ENCODE measurements at regions not wholly inside any gene's neighbourhood (a gene's known extent, or its start where the extent isn't known, plus 50 kb on each side); places are given as distances from the start of the nearest gene placed in this dataset.

DNA sequence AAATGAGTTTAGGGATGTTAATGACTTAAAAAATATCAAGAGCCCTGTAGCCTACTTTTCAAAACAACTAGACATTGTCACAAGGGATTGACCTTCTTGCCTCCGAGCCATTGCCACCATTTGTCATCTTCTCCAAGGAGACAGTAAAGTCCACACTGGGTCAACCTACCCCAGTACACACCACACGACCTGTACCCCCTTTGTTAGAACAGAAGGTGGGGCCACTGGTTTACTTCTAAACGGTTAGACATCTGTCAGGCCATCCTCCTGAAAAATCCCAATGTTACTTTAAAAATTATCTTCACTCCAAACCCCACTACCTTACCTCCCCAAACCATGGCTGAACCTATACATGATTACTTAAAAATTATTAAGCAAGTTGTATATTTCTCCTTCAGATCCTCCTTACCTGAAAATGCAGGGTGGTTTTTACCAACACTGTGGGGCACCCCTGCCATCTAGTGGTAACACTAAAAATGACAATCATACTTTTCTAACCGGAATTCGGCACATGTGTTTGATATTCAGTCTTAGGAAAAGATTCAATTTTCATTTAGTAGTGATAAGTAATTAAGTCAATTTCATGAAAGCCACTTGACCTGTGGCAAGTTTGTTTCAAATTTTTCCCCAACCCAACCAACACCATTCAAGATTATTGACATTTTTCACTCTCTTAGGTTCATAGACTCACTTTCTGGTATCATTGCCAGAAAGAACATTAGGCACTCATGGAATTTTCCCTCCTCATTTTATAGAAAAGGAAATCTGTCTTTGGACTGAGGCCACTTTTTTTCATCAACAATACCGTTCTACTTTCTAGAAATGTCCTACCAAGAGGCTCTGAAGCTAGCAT lies 265.3 kb upstream of the PKDCC start:
- no peak overlapping the region for H3K27ac ChIP-seq (ENCODE audit: low read length)
- H3K27me3 ChIP-seq (ENCODE audit: control insufficient read depth, insufficient read depth, low read length), result no peaks in the 10 kb centered on the region
- H3K4me3 ChIP-seq (ENCODE audit: low read length), result no peak overlapping the region
- WGBS (ENCODE audit: insufficient coverage, low lambda C conversion rate), result 20% methylated on average over 1 of the region's 6 CpGs
- no peaks in the 10 kb centered on the region for H3K4me1 ChIP-seq (ENCODE audit: control insufficient read depth, insufficient read depth, low read length)
- no peaks in the 10 kb centered on the region for H3K36me3 ChIP-seq (ENCODE audit: control insufficient read depth, insufficient read depth, low read length)
- no peaks in the 10 kb centered on the region for H3K9me3 ChIP-seq (ENCODE audit: control insufficient read depth, low read depth, low read length)
- DNase-seq, result peak; percentile 9 to 21

GRCh38 chr2:41784496-41784895 lies 263.3 kb upstream of the PKDCC start:
- Histone ChIP-seq H3K4me3 (ENCODE audit: low read length) (no peak overlapping the region), H3K27me3 (ENCODE audit: control insufficient read depth, insufficient read depth, low read length) (no peaks in the 10 kb centered on the region), H3K9me3 (ENCODE audit: control insufficient read depth, low read depth, low read length) (no peaks in the 10 kb centered on the region), H3K36me3 (ENCODE audit: control insufficient read depth, insufficient read depth, low read length) (no peaks in the 10 kb centered on the region), H3K4me1 (ENCODE audit: control insufficient read depth, insufficient read depth, low read length) (no peaks in the 10 kb centered on the region), H3K27ac (ENCODE audit: low read length) (no peak overlapping the region)
- no peak for DNase-seq
- no CpG with 5 or more reads among the region's 6 CpGs for WGBS (ENCODE audit: insufficient coverage, low lambda C conversion rate)

GRCh38 chr2:41785251-41786022 lies 262.4 kb upstream of the PKDCC start:
- no CpG with 5 or more reads among the region's 10 CpGs for WGBS (ENCODE audit: insufficient coverage, low lambda C conversion rate)
- Histone ChIP-seq H3K36me3 (ENCODE audit: control insufficient read depth, insufficient read depth, low read length) (no peaks in the 10 kb centered on the region), H3K4me1 (ENCODE audit: control insufficient read depth, insufficient read depth, low read length) (no peaks in the 10 kb centered on the region), H3K27ac (ENCODE audit: low read length) (no peak overlapping the region), H3K4me3 (ENCODE audit: low read length) (no peak overlapping the region), H3K27me3 (ENCODE audit: control insufficient read depth, insufficient read depth, low read length) (no peaks in the 10 kb centered on the region), H3K9me3 (ENCODE audit: control insufficient read depth, low read depth, low read length) (no peaks in the 10 kb centered on the region)
- DNase-seq, result no peak

GRCh38 chr2:41791523-41791922 lies 256.3 kb upstream of the PKDCC start:
- Histone ChIP-seq H3K9me3 (ENCODE audit: control insufficient read depth, low read depth, low read length) (no peaks in the 10 kb centered on the region), H3K36me3 (ENCODE audit: control insufficient read depth, insufficient read depth, low read length) (no peaks in the 10 kb centered on the region), H3K27me3 (ENCODE audit: control insufficient read depth, insufficient read depth, low read length) (no peaks in the 10 kb centered on the region), H3K4me1 (ENCODE audit: control insufficient read depth, insufficient read depth, low read length) (no peaks in the 10 kb centered on the region), H3K4me3 (ENCODE audit: low read length) (no peak overlapping the region), H3K27ac (ENCODE audit: low read length) (no peak overlapping the region)
- no CpG with 5 or more reads among the region's 1 CpG for WGBS (ENCODE audit: insufficient coverage, low lambda C conversion rate)
- peak; percentile 4 to 12 for DNase-seq

DNA sequence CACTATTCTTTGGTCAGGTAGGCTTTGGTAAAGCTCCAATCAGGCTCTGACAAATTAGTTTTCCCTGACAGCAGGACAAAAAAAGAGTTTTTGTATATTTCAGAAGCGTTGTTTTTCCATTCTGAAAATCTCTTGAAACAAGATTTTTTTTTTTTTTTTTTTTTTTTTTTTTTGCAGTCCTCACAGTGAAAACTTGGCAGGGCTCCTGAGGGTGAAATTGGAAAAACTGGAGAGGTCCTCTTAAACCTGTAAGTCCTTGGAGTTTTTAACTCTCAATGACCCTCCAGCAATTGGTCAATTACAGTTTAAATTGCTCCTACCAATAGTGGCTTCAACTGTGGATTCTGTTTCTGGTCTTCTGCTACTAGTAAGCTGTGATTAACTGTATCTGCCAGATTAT lies 244.5 kb upstream of the PKDCC start:
- no peaks in the 10 kb centered on the region for H3K36me3 ChIP-seq (ENCODE audit: control insufficient read depth, insufficient read depth, low read length)
- 100% methylated on average over 1 of the region's 1 CpG for WGBS (ENCODE audit: insufficient coverage, low lambda C conversion rate)
- DNase-seq, result no peak
- peaks cover 5% of the 10 kb centered on the region for H3K9me3 ChIP-seq (ENCODE audit: control insufficient read depth, low read depth, low read length)
- no peaks in the 10 kb centered on the region for H3K4me1 ChIP-seq (ENCODE audit: control insufficient read depth, insufficient read depth, low read length)
- no peak overlapping the region for H3K27ac ChIP-seq (ENCODE audit: low read length)
- no peak overlapping the region for H3K4me3 ChIP-seq (ENCODE audit: low read length)
- no peaks in the 10 kb centered on the region for H3K27me3 ChIP-seq (ENCODE audit: control insufficient read depth, insufficient read depth, low read length)

- Histone ChIP-seq H3K27ac (ENCODE audit: low read length) (no peak overlapping the region), H3K9me3 (ENCODE audit: control insufficient read depth, low read depth, low read length) (peaks cover 2% of the 10 kb centered on the region), H3K4me3 (ENCODE audit: low read length) (no peak overlapping the region), H3K27me3 (ENCODE audit: control insufficient read depth, insufficient read depth, low read length) (no peaks in the 10 kb centered on the region), H3K4me1 (ENCODE audit: control insufficient read depth, insufficient read depth, low read length) (no peaks in the 10 kb centered on the region), H3K36me3 (ENCODE audit: control insufficient read depth, insufficient read depth, low read length) (no peaks in the 10 kb centered on the region)
- no peak for DNase-seq
- WGBS (ENCODE audit: insufficient coverage, low lambda C conversion rate), result 100% methylated on average over 1 of the region's 2 CpGs
Observed at GRCh38 chr2:41806286-41806685, 241.5 kb upstream of the PKDCC start.

DNA sequence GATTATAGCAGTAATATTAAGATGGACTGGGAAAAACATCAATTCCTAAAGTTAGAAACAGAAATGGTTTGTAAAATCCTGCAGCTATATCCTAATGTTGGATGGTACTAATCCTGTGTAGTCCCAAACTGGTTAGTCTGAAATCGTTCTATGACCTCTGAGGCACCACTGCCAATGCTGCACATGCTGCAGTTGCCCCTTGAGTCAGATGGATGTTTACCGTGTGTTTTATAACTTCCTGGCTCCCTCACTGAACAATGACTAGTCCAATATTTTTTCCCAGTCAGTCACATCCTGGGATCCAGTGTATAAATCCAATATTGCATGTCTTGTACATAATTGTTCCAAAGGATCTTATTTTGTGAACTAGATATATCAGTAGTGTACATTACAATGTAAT lies 226.7 kb upstream of the PKDCC start:
- no peaks in the 10 kb centered on the region for H3K27me3 ChIP-seq (ENCODE audit: control insufficient read depth, insufficient read depth, low read length)
- WGBS (ENCODE audit: insufficient coverage, low lambda C conversion rate), result no CpG with 5 or more reads among the region's 2 CpGs
- peaks cover 12% of the 10 kb centered on the region for H3K4me1 ChIP-seq (ENCODE audit: control insufficient read depth, insufficient read depth, low read length)
- H3K4me3 ChIP-seq (ENCODE audit: low read length), result no peak overlapping the region
- no peak overlapping the region for H3K27ac ChIP-seq (ENCODE audit: low read length)
- no peaks in the 10 kb centered on the region for H3K36me3 ChIP-seq (ENCODE audit: control insufficient read depth, insufficient read depth, low read length)
- H3K9me3 ChIP-seq (ENCODE audit: control insufficient read depth, low read depth, low read length), result peaks cover 15% of the 10 kb centered on the region
- no peak for DNase-seq

DNA sequence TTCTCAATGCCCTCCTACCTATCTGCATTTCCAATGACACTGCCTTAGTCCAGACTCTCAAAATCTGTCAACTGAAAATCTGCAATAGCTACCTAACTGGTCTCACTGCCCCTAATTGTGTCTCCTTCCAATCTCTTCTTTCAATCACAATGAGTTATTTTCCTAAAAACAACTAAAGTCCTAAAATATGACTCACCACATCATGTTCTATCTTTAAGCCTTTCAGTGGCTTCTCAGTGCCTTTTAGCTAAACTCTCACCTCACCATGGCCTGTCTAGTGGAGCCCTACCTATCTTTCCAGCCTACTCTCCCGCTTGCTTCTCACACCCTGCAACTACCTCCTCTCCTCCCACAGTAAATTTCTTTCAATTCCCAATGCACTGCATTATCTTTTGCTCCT lies 220.9 kb upstream of the PKDCC start:
- H3K9me3 ChIP-seq (ENCODE audit: control insufficient read depth, low read depth, low read length), result no peaks in the 10 kb centered on the region
- peak overlapping the region; percentile 82 for H3K27ac ChIP-seq (ENCODE audit: low read length)
- no CpG with 5 or more reads among the region's 1 CpG for WGBS (ENCODE audit: insufficient coverage, low lambda C conversion rate)

GRCh38 chr2:41827354-41827971 lies 220.4 kb upstream of the PKDCC start:
- peak; percentile 15 to 48 for DNase-seq
- no peaks in the 10 kb centered on the region for H3K9me3 ChIP-seq (ENCODE audit: control insufficient read depth, low read depth, low read length)
- no peak overlapping the region for H3K4me3 ChIP-seq (ENCODE audit: low read length)
- H3K4me1 ChIP-seq (ENCODE audit: control insufficient read depth, insufficient read depth, low read length), result peaks cover 38% of the 10 kb centered on the region
- 16% methylated on average over 3 of the region's 6 CpGs for WGBS (ENCODE audit: insufficient coverage, low lambda C conversion rate)
- no peaks in the 10 kb centered on the region for H3K27me3 ChIP-seq (ENCODE audit: control insufficient read depth, insufficient read depth, low read length)
- H3K27ac ChIP-seq (ENCODE audit: low read length), result peak overlapping the region; percentile 82
- H3K36me3 ChIP-seq (ENCODE audit: control insufficient read depth, insufficient read depth, low read length), result no peaks in the 10 kb centered on the region

More for the DNA sequence above, 220.9 kb upstream of the PKDCC start:
- Histone ChIP-seq H3K27me3 (ENCODE audit: control insufficient read depth, insufficient read depth, low read length) (no peaks in the 10 kb centered on the region), H3K4me1 (ENCODE audit: control insufficient read depth, insufficient read depth, low read length) (peaks cover 38% of the 10 kb centered on the region), H3K4me3 (ENCODE audit: low read length) (no peak overlapping the region), H3K36me3 (ENCODE audit: control insufficient read depth, insufficient read depth, low read length) (no peaks in the 10 kb centered on the region)
- DNase-seq, result no peak

- no peaks in the 10 kb centered on the region for H3K36me3 ChIP-seq (ENCODE audit: control insufficient read depth, insufficient read depth, low read length)
- no peak overlapping the region for H3K4me3 ChIP-seq (ENCODE audit: low read length)
- H3K4me1 ChIP-seq (ENCODE audit: control insufficient read depth, insufficient read depth, low read length), result peaks cover 38% of the 10 kb centered on the region
- H3K9me3 ChIP-seq (ENCODE audit: control insufficient read depth, low read depth, low read length), result no peaks in the 10 kb centered on the region
- H3K27me3 ChIP-seq (ENCODE audit: control insufficient read depth, insufficient read depth, low read length), result no peaks in the 10 kb centered on the region
- peak overlapping the region; percentile 82 for H3K27ac ChIP-seq (ENCODE audit: low read length)
- peak; percentile 23 to 79 for DNase-seq
- WGBS (ENCODE audit: insufficient coverage, low lambda C conversion rate), result 0% methylated on average over 1 of the region's 1 CpG
Observed at GRCh38 chr2:41828052-41828643, 219.7 kb upstream of the PKDCC start.
